ENCODE measurements at regions not wholly inside any gene's neighbourhood (a gene's known extent, or its start where the extent isn't known, plus 50 kb on each side); places are given as distances from the start of the nearest gene placed in this dataset.

GRCh38 chr6:71238351-71238750 lies 50.3 kb upstream of the OGFRL1 start:
- Histone ChIP-seq H2BK120ac (replicated peaks; ENCODE audit: low read depth, low read length) (no peak overlapping the region), H3K56ac (replicated peaks; ENCODE audit: insufficient read length, low read depth, low read length) (no peak overlapping the region), H3K79me2 (ENCODE audit: control insufficient read depth in 1 of 2, insufficient read depth in 2 of 2, low read length in 2 of 2) (no peaks in the 10 kb centered on the region), H3K9ac (replicated peaks in 1 of 4; ENCODE audit: extremely low read depth in 1 of 4, low read depth in 3 of 4, low read length in 3 of 4) (no peak overlapping the region), H3K79me1 (ENCODE audit: low read depth, low read length) (no peaks in the 10 kb centered on the region), H4K5ac (ENCODE audit: insufficient read length, low read depth, low read length) (no peak overlapping the region), H3K27ac (ENCODE audit: low read depth, low read length) (no peak overlapping the region), H2BK12ac (ENCODE audit: low read depth, low read length) (no peak overlapping the region), H2AFZ (ENCODE audit: low read length) (no peak overlapping the region), H3K23me2 (ENCODE audit: low read depth, low read length) (no peaks in the 10 kb centered on the region), H2BK15ac (ENCODE audit: low read length) (no peak overlapping the region), H3K4me3 (ENCODE audit: extremely low read depth in 1 of 4, insufficient read depth in 2 of 4, low read depth in 3 of 4, low read length in 4 of 4) (no peak overlapping the region), H3K18ac (ENCODE audit: extremely low read depth, low read length) (no peak overlapping the region), H3K14ac (ENCODE audit: insufficient read length) (no peak overlapping the region), H3K23ac (ENCODE audit: insufficient read length) (no peak overlapping the region), H3K36me3 (ENCODE audit: control insufficient read depth in 2 of 4, insufficient read depth in 4 of 4, low read length in 3 of 4) (no peaks in the 10 kb centered on the region), H2AK5ac (ENCODE audit: low read depth, low read length) (no peak overlapping the region), H4K91ac (replicated peaks; ENCODE audit: insufficient read length, low read length) (peak overlapping the region; percentile 70), H3K4ac (replicated peaks; ENCODE audit: insufficient read length, low read depth, low read length) (no peak overlapping the region), H4K8ac (ENCODE audit: extremely low read depth, insufficient read depth, low read length) (no peak overlapping the region), H3K9me3 (ENCODE audit: insufficient read depth in 2 of 2, low read depth in 1 of 2, low read length in 1 of 2) (no peaks in the 10 kb centered on the region), H3K27me3 (replicated peaks in 1 of 4; ENCODE audit: control insufficient read depth in 3 of 4, extremely low read depth in 1 of 4, insufficient read depth in 3 of 4, low read length in 3 of 4) (no peaks in the 10 kb centered on the region), H2BK20ac (ENCODE audit: low read length) (no peak overlapping the region), H2BK5ac (ENCODE audit: low read depth, low read length) (no peak overlapping the region), H3K4me1 (replicated peaks in 1 of 4; ENCODE audit: control insufficient read depth in 3 of 4, insufficient read depth in 4 of 4, low read length in 3 of 4) (peaks cover 0 to 7% (median 2%) of the 10 kb centered on the region in 4 experiments; a peak in 3 of 7 replicates), H3K4me2 (ENCODE audit: insufficient read depth in 1 of 2, low read depth in 2 of 2, low read length in 2 of 2) (no peak overlapping the region), H4K20me1 (replicated peaks in 1 of 2; ENCODE audit: control insufficient read depth in 1 of 2, insufficient read depth in 2 of 2, low read length in 2 of 2) (no peaks in the 10 kb centered on the region)
- ChIA-PET CTCF (ENCODE audit: partially characterized antibody) (interaction anchor here (1.0 to 1.8 kb wide), 4 partner anchors 9 to 47 kb away, joined by 4 to 7 read pairs (median 4); no protein-coding TSS in a partner anchor), POLR2A (ENCODE audit: partially characterized antibody) (no interaction called here)
- FAIRE-seq, result no peak
- no peak for DNase-seq (ENCODE audit: low read depth in 1 of 2, low spot score in 2 of 2)
- 100% methylated on average over 1 of the region's 1 CpG; no CpG with 5 or more reads in 1 of the 2 experiments for WGBS, 2 experiments (ENCODE audit: extremely low coverage in 1 of 2, insufficient coverage in 1 of 2, insufficient read length in 1 of 2, insufficient replicate concordance in 2 of 2, low coverage in 1 of 2, low lambda C conversion rate in 2 of 2, missing lambda C conversion rate in 1 of 2)
- TF ChIP-seq ASH2L (IDR thresholded peaks at IDR 0.05; ENCODE audit: low read length) (no peak), TEAD4 (IDR thresholded peaks at IDR 0.05; ENCODE audit: low read depth, low read length) (no peak), CHD2 (IDR thresholded peaks at IDR 0.05; ENCODE audit: low read length) (no peak), POLR2AphosphoS5 (IDR thresholded peaks at IDR 0.05; ENCODE audit: low read depth, low read length) (no peak), POLR2A (IDR thresholded peaks at IDR 0.05; ENCODE audit: control extremely low read depth in 1 of 2, low read depth in 2 of 2, low read length in 2 of 2) (no peak), TBP (IDR thresholded peaks at IDR 0.05; ENCODE audit: low read depth, low read length) (no peak), RAD21 (IDR thresholded peaks at IDR 0.05 in 1 of 2, conservative IDR thresholded peaks at IDR 0.05 in 1 of 2; ENCODE audit: low read depth in 2 of 2, low read length in 2 of 2) (no peak), RXRA (IDR thresholded peaks at IDR 0.05; ENCODE audit: insufficient read depth, low read depth, low read length) (no peak), HDAC6 (IDR thresholded peaks at IDR 0.05; ENCODE audit: low read depth, low read length) (no peak), SP1 (IDR thresholded peaks at IDR 0.05; ENCODE audit: low read depth, low read length) (no peak), CBX8 (IDR thresholded peaks at IDR 0.05; ENCODE audit: borderline replicate concordance, low read depth, low read length) (no peak), SP4 (IDR thresholded peaks at IDR 0.05; ENCODE audit: low read length) (no peak), ZNF274 (IDR thresholded peaks at IDR 0.05; ENCODE audit: borderline replicate concordance, extremely low read depth, low read length) (no peak), EZH2 (IDR thresholded peaks at IDR 0.05; ENCODE audit: low read depth, low read length, severe bottlenecking) (no peak), POU5F1 (IDR thresholded peaks at IDR 0.05; ENCODE audit: low read depth, low read length) (no peak), NRF1 (IDR thresholded peaks at IDR 0.05; ENCODE audit: low read depth, low read length) (no peak), KDM5A (IDR thresholded peaks at IDR 0.05; ENCODE audit: low read length) (no peak)
